H9 (cell line): ENCODE measurements at regions not wholly inside any gene's neighbourhood (a gene's known extent, or its start where the extent isn't known, plus 50 kb on each side); places are given as distances from the start of the nearest gene placed in this dataset.

Experiments
- DNase-seq: peaks from one replicate; pipeline ENCODE4 v3.0.0-alpha.2; 2017
- H2AFZ ChIP-seq: one replicate; pipeline ENCODE4 v1.6.1; 2013; ENCODE audit warnings: mild to moderate bottlenecking, low read length, control low read depth, moderate library complexity
- H2AK5ac ChIP-seq: 2 replicates; pipeline ENCODE4 v1.6.1; 2013; ENCODE audit warnings: low read length, control low read depth, mixed read lengths; ENCODE audit not compliant: insufficient read length
- H2BK120ac ChIP-seq: one replicate; pipeline ENCODE4 v1.6.1; 2013; ENCODE audit warnings: low read depth, mild to moderate bottlenecking, low read length, control low read depth, inconsistent platforms; ENCODE audit not compliant: poor library complexity, severe bottlenecking
- H2BK12ac ChIP-seq: 2 replicates; pipeline ENCODE4 v1.6.1; 2013; ENCODE audit warnings: low read length, control low read depth, mixed read lengths, low read depth; ENCODE audit not compliant: insufficient read length
- H2BK15ac ChIP-seq: 2 replicates; pipeline ENCODE4 v1.6.1; 2013; ENCODE audit warnings: low read depth, low read length, control low read depth
- H2BK20ac ChIP-seq: one replicate; pipeline ENCODE4 v1.6.1; 2013; ENCODE audit warnings: low read depth, mild to moderate bottlenecking, low read length, control low read depth, inconsistent platforms; ENCODE audit not compliant: poor library complexity, severe bottlenecking
- H2BK5ac ChIP-seq: 2 replicates; pipeline ENCODE4 v1.6.1; 2013; ENCODE audit warnings: low read length, control low read depth, mixed read lengths; ENCODE audit not compliant: insufficient read length
- H3K14ac ChIP-seq: 2 replicates; pipeline ENCODE4 v1.6.1; 2013; ENCODE audit warnings: low read length, control low read depth; ENCODE audit not compliant: insufficient read depth
- H3K18ac ChIP-seq: 2 replicates; pipeline ENCODE4 v1.6.1; 2013; ENCODE audit warnings: low read depth, mild to moderate bottlenecking, mixed read lengths, low read length, control low read depth; ENCODE audit not compliant: insufficient read length
- H3K23ac ChIP-seq: 2 replicates; pipeline ENCODE4 v1.6.1; 2013; ENCODE audit warnings: low read length, control low read depth, mixed read lengths, low read depth; ENCODE audit not compliant: insufficient read length
- H3K23me2 ChIP-seq: 2 replicates; pipeline ENCODE4 v1.6.1; 2013; ENCODE audit warnings: low read depth, mild to moderate bottlenecking, mixed read lengths, low read length, control low read depth; ENCODE audit not compliant: insufficient read length, poor library complexity, severe bottlenecking
- H3K27ac ChIP-seq: 2 replicates; pipeline ENCODE4 v1.5.1; 2013; ENCODE audit warnings: low read length, control low read depth, mixed read lengths, low read depth; ENCODE audit not compliant: insufficient read length
- H3K27me3 ChIP-seq: 2 replicates; pipeline ENCODE4 v1.6.1; 2013; ENCODE audit warnings: low read length, control low read depth, inconsistent platforms; ENCODE audit not compliant: insufficient read depth
- H3K4ac ChIP-seq: 2 replicates; pipeline ENCODE4 v1.6.1; 2013; ENCODE audit warnings: low read depth, mild to moderate bottlenecking, control low read depth, inconsistent platforms, low read length, moderate library complexity
- H3K4me1 ChIP-seq: 2 replicates; pipeline ENCODE4 v1.6.1; 2013; ENCODE audit warnings: low read length, control low read depth, inconsistent platforms; ENCODE audit not compliant: insufficient read depth
- H3K4me2 ChIP-seq: 2 replicates; pipeline ENCODE4 v1.6.1; 2013; ENCODE audit warnings: low read length, control low read depth, mixed read lengths; ENCODE audit not compliant: insufficient read length, insufficient read depth
- H3K56ac ChIP-seq: 2 replicates; pipeline ENCODE4 v1.6.1; 2013; ENCODE audit warnings: low read depth, mild to moderate bottlenecking, mixed read lengths, low read length, control low read depth; ENCODE audit not compliant: insufficient read length
- H3K79me1 ChIP-seq: 2 replicates; pipeline ENCODE4 v1.6.1; 2013; ENCODE audit warnings: low read depth, mild to moderate bottlenecking, moderate library complexity, low read length, control low read depth, inconsistent platforms; ENCODE audit not compliant: insufficient read depth, poor library complexity, severe bottlenecking
- H3K79me2 ChIP-seq: 2 replicates; pipeline ENCODE4 v1.6.1; 2013; ENCODE audit warnings: low read length, control low read depth, inconsistent platforms; ENCODE audit not compliant: insufficient read depth
- H3K9ac ChIP-seq: 2 replicates; pipeline ENCODE4 v1.6.1; 2013; ENCODE audit warnings: low read length, control low read depth, mixed read lengths; ENCODE audit not compliant: insufficient read length; ENCODE audit errors: extremely low read depth
- H3K9me3 ChIP-seq: one replicate; pipeline ENCODE4 v1.6.1; 2013; ENCODE audit warnings: low read depth, low read length, inconsistent platforms; ENCODE audit not compliant: control insufficient read depth
- H3T11ph ChIP-seq: one replicate; pipeline ENCODE4 v1.6.1; 2013; ENCODE audit warnings: mild to moderate bottlenecking, low read length, control low read depth, inconsistent platforms
- H4K20me1 ChIP-seq: one replicate; pipeline ENCODE4 v1.6.1; 2013; ENCODE audit not compliant: control insufficient read depth, insufficient read length, insufficient read depth
- H4K5ac ChIP-seq: 2 replicates; pipeline ENCODE4 v1.6.1; 2013; ENCODE audit warnings: low read depth, mild to moderate bottlenecking, mixed read lengths, low read length, control low read depth; ENCODE audit not compliant: insufficient read length
- H4K8ac ChIP-seq: replicated peaks from 2 replicates; pipeline ENCODE4 v1.6.1; 2013; ENCODE audit warnings: low read length, control low read depth, mixed read lengths, low read depth; ENCODE audit not compliant: insufficient read length
- H4K91ac ChIP-seq: 2 replicates; pipeline ENCODE4 v1.6.1; 2013; ENCODE audit warnings: low read depth, mild to moderate bottlenecking, moderate library complexity, mixed read lengths, low read length, control low read depth; ENCODE audit not compliant: insufficient read length
- H3K27ac Mint-ChIP-seq, 3 experiments: 2 replicates in 2 of 3; 3 replicates in 1 of 3; pipeline ENCODE4 v1.8.0; 2020 to 2021; ENCODE audit warnings: mixed read lengths in 3 of 3, mild to moderate bottlenecking in 1 of 3, moderate library complexity in 1 of 3
- H3K27me3 Mint-ChIP-seq: 2 replicates; pipeline ENCODE4 v1.8.0; 2021; ENCODE audit warnings: low read depth, mild to moderate bottlenecking, moderate library complexity, mixed read lengths
- H3K36me3 Mint-ChIP-seq, 3 experiments: 2 replicates in 2 of 3; 3 replicates in 1 of 3; pipeline ENCODE4 v1.8.0; 2020 to 2021; ENCODE audit warnings: low read depth in 3 of 3, mixed read lengths in 3 of 3; ENCODE audit not compliant: insufficient read depth in 1 of 3
- H3K4me1 Mint-ChIP-seq, 2 experiments: 2 replicates each; pipeline ENCODE4 v1.8.0; 2020; ENCODE audit warnings: mixed read lengths in 2 of 2
- H3K4me3 Mint-ChIP-seq, 2 experiments: 2 replicates in 1 of 2; 3 replicates in 1 of 2; pipeline ENCODE4 v1.8.0; 2020 to 2021; ENCODE audit warnings: mild to moderate bottlenecking in 2 of 2, mixed read lengths in 2 of 2, moderate library complexity in 1 of 2
- H3K9me3 Mint-ChIP-seq, 2 experiments: 2 replicates in 1 of 2; 3 replicates in 1 of 2; pipeline ENCODE4 v1.8.0; 2020; ENCODE audit warnings: mild to moderate bottlenecking in 2 of 2, mixed read lengths in 2 of 2, moderate library complexity in 1 of 2
- WGBS: extraction: QIAGEN DNeasy Blood & Tissue Kit; methylation state at CpG from one replicate; pipeline ENCODE4 v1.1.7; 2013; ENCODE audit warnings: missing lambda C conversion rate, low lambda C conversion rate, mixed read lengths; ENCODE audit not compliant: insufficient read length; ENCODE audit errors: extremely low coverage; 5-methylcytosine and 5-hydroxymethylcytosine counted together
- TF ChIP-seq, protein P1 (sequence below): fragments of 200-600 bp; sonication (generic); conservative IDR thresholded peaks from 3 replicates; pipeline ENCODE4 v1.8.0; 2021; ENCODE audit warnings: antibody characterized with exemption, mild to moderate bottlenecking

- H3K14ac ChIP-seq, result no peak overlapping the region
- H3K23me2 ChIP-seq, result no peaks in the 10 kb centered on the region
- H3K9me3 ChIP-seq, result peaks cover 7% of the 10 kb centered on the region
- H4K8ac ChIP-seq, result no peak overlapping the region
- no peak overlapping the region for H2BK15ac ChIP-seq
- no peak overlapping the region for H2AK5ac ChIP-seq
- peaks cover 68% of the 10 kb centered on the region for H3K27me3 ChIP-seq
- peaks cover 100% of the 10 kb centered on the region for H3K27me3 Mint-ChIP-seq
- H2BK120ac ChIP-seq, result no peak overlapping the region
- no peak overlapping the region for H2BK5ac ChIP-seq
- TF ChIP-seq, protein P1, sequence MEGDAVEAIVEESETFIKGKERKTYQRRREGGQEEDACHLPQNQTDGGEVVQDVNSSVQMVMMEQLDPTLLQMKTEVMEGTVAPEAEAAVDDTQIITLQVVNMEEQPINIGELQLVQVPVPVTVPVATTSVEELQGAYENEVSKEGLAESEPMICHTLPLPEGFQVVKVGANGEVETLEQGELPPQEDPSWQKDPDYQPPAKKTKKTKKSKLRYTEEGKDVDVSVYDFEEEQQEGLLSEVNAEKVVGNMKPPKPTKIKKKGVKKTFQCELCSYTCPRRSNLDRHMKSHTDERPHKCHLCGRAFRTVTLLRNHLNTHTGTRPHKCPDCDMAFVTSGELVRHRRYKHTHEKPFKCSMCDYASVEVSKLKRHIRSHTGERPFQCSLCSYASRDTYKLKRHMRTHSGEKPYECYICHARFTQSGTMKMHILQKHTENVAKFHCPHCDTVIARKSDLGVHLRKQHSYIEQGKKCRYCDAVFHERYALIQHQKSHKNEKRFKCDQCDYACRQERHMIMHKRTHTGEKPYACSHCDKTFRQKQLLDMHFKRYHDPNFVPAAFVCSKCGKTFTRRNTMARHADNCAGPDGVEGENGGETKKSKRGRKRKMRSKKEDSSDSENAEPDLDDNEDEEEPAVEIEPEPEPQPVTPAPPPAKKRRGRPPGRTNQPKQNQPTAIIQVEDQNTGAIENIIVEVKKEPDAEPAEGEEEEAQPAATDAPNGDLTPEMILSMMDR, result no peak
- no CpG with 5 or more reads among the region's 4 CpGs for WGBS
- no peak overlapping the region for H2AFZ ChIP-seq
- no peak overlapping the region for H3T11ph ChIP-seq
- no peak overlapping the region for H3K9ac ChIP-seq
- H3K79me1 ChIP-seq, result no peaks in the 10 kb centered on the region
- DNase-seq, result peak; percentile 33
- H3K4me1 Mint-ChIP-seq, result peaks cover 3 to 4% of the 10 kb centered on the region in 2 experiments; a peak in 2 of 4 replicates
- H3K27ac Mint-ChIP-seq, result no peak overlapping the region
- no peak overlapping the region for H3K18ac ChIP-seq
- no peak overlapping the region for H3K4ac ChIP-seq
- H4K5ac ChIP-seq, result no peak overlapping the region
- no peaks in the 10 kb centered on the region for H4K20me1 ChIP-seq
- H3K36me3 Mint-ChIP-seq, result no peaks in the 10 kb centered on the region
- no peak overlapping the region for H3K4me2 ChIP-seq
- H3K27ac ChIP-seq, result no peak overlapping the region
- H3K56ac ChIP-seq, result no peak overlapping the region
- H3K9me3 Mint-ChIP-seq, result peaks cover 19 to 25% of the 10 kb centered on the region in 2 experiments
- H3K4me3 Mint-ChIP-seq, result no peak overlapping the region; a peak in 1 of 5 replicates
- H3K4me1 ChIP-seq, result no peaks in the 10 kb centered on the region
- H2BK12ac ChIP-seq, result no peak overlapping the region
- H4K91ac ChIP-seq, result no peak overlapping the region
- H2BK20ac ChIP-seq, result no peak overlapping the region
- no peaks in the 10 kb centered on the region for H3K79me2 ChIP-seq
- no peak overlapping the region for H3K23ac ChIP-seq
Measured at GRCh38 chr16:75927810-75928209, 201.5 kb upstream of the CPHXL start.
